NCI-H226 (cell line): ENCODE measurements at regions not wholly inside any gene's neighbourhood (a gene's known extent, or its start where the extent isn't known, plus 50 kb on each side); places are given as distances from the start of the nearest gene placed in this dataset.

Experiments used
- DNase-seq: peaks from one replicate; pipeline ENCODE4 v3.0.0-alpha.2; 2015

DNA sequence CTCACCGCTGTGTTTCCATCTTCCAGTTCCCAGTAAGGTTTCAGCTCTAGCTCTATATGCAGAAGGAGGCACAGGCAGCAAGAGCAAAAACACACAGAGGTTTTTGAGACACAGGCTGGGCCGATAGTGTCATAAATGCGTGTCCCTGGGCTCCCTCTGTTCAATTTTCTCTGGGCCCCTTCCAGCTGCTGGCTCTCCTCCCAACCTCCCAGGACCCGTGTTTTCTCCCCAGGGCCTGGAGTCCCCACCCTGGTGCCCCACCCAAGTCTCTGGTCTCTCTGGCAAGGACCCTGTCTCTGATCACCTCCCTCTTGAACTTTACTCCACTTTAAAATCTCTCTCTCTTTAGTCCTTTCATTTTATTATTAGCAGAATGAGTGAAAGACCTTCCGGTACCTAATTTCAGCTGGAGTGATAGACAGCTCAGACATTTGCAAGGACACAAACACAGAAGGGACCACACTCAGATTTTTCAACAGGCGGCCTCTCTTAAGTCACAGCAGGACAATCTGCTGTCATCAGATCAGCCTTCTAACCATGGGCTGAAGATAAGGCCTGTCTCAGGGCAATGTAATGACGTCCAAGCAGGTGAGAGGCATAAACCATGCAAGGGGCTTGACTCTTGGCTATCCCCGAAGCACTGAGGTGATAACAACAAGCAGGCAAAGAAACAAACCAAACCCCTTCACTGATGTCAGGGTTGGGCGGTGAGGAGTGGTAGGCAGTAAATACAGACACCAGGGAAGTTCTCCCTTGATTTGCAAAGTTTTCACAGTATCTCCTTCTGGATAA is 190.0 kb upstream of the IRS2 start:
- no peak for DNase-seq

- peak; percentile 18 for DNase-seq
Measured at GRCh38 chr13:109974354-109974753, 188.0 kb upstream of the IRS2 start.

GRCh38 chr13:109973279-109973678 is 186.9 kb upstream of the IRS2 start:
- no peak for DNase-seq

DNA sequence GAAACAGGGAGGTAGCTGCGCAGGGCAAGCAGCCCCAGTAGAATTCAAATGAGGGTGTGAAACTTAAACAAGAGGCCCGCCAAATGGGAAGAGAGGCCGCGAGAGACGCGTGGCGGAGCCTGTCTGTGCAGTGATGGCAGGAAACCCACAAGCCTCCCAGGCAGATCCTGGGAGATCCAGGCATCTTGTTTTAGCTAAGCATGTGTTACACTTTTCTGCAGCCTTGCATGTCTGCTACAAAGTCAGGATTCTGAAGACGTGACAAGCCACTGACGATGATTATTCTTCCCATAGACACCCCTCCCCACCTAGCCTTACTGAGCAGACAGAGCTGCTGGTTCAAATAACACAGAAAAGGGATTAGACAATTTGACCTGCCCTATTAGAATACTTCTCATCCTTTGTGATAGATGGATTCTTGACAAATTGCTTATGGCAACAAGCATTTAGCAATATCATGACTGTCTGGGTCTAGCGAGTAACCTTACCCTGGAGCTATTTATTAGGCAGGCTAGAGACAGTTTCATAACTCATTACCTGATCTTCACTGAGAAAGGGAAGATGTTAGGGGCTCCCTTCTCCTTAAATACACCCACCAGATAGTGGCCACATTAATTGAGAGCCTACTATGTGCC is 185.2 kb upstream of the IRS2 start:
- peak; percentile 20 for DNase-seq

DNA sequence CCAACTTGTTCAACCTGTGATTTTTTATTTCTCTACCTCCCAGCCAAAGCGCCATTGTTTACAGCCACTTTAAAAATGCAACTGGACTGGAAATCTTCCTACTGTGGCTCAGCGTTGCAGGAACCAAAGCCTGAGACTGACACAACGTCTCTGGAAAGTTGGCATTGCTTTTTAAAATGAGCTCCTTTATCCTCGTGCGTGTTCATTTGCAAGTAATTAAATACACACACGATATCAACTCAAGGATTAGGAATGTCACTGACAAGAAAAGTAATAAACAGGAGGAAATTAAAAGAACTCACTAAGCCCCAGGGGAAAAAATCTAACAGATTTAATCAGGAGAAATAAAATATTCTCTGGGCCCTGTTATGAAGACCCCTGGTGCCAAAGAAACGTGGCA is 184.6 kb upstream of the IRS2 start:
- DNase-seq, result no peak

GRCh38 chr13:109968876-109969577 is 182.6 kb upstream of the IRS2 start:
- DNase-seq, result no peak

GRCh38 chr13:109963960-109964563 is 177.7 kb upstream of the IRS2 start:
- DNase-seq, result no peak

GRCh38 chr13:109963384-109963783 is 177.0 kb upstream of the IRS2 start:
- no peak for DNase-seq

DNA sequence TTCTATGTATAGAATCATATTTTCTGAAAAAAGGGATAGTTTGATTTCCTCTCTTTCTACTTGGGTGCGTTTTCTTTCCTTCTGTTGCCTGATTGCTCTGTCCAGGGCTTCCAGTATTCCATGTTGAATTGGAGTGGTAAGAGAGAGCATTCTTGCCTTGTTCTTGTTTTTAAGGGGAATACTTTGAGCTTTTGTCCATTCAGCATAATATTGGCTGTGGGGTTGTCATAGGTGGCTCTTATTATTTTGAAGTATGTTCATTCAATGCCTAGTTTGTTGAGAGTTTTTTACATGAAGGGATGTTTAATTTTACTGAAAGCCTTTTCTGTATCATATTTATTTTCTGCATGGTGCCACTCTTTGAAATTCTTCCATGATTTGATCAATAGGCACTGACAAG is 173.5 kb upstream of the IRS2 start:
- DNase-seq, result no peak

DNA sequence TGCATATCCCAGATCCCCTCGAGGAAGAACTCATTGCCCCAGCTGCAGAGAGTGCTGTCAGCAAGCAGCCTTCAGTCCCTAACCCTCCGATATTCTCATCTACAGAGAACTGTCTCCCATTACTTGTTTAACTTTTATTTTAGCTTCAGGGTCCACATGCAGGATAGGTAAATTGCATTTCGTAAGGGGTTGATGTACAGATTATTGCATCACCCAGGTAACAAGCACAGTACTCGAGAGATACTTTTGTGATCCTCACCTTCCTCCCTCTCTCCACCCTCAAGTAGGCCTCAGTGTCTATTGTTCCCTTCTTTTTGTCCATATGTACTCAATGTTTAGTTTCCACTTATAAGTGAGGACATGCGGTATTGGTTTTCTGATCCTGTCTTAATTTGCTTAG is 171.5 kb upstream of the IRS2 start:
- no peak for DNase-seq

- DNase-seq, result no peak
Measured at GRCh38 chr13:109955598-109955997, 169.2 kb upstream of the IRS2 start.

DNA sequence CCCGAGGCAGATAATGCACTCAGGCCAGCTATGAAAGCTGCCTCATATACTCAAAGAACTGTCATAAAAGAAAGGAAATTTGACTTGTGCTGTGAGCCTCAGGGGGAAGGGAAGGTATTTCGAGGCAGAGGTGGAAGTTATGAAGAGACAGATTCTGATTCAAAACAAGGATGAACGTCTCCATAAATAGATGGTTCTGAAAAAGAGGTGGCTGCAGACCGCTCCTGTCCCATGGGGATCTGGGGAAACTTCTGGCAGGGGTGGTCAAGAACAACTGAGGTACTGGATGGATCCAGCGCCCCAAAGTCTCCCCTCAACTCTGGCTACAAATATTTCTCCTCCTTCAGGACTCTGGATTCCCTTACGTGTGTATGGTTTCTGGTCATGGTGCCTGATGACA is 168.1 kb upstream of the IRS2 start:
- DNase-seq, result no peak

DNA sequence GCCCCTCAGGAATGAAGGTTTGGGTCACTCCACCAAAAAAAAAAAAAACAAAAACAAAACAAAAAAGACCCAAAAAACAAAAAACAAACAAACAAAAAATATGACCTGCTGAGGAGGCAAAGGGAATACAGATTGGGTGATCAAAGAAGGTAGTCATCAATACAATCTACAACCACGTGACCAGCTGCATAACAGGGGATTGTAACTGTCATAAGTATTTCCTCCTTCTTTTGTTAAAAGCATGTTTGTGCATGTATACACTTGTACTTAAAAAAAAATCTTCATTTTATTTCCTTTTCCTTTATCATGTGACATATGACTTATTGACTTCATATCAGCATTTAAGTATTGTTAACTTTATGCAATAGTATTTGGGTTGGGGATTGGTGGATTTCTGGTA is 165.1 kb upstream of the IRS2 start:
- no peak for DNase-seq

GRCh38 chr13:109949397-109949796 is 163.0 kb upstream of the IRS2 start:
- no peak for DNase-seq

GRCh38 chr13:109947006-109947405 is 160.6 kb upstream of the IRS2 start:
- DNase-seq, result no peak

DNA sequence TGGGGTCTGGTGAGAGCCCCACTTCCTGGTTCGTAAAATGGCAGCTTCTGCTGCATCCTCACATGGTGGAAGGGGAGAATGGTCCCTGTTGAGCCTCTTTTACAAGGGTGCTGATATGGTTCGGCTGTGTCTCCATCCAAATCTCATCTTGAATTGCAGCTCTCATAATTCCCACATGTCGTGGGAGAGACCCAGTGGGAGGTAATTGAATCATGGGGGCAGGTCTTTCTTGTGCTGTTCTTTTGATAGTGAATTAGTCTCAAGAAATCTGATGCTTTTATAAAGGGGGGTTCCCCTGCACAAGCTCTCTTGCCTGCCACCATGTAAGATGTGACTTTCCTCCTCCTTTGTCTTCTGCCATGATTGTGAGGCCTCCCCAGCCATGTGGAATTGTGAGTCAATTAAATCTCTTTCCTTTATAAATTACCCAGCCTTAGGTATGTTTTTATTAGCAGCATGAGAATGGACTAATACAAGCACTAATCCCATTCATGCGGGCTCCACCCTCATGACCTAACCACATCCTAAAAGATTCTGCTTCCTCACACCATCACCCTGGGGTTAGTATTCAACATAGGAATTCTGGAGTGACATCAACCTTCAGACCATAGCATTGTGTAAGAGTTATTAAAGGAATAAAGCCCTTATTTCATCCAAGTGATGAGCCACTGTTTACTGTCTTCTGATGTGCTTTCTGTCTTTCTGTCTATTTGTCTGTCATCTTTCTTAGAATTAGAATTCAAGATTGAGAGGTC is 159.0 kb upstream of the IRS2 start:
- peak; percentile 89 for DNase-seq

DNA sequence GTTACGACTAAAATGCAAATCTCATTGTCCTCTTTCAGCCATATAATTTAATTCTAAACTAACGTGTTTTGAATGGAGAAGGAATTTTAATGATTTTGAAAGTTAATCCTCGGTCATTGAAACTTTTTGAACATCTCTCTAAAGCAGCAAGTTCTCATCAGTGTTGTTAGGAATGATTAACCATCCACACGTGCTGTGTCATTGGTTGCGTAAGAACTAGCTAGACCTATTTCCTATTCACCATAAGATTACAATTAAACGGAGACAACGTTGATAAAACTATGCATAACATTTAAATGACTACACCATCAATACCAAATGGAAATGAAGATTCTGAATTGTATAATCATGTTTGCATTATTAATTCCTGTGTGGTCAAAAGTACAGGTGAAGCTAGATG is 155.6 kb upstream of the IRS2 start:
- no peak for DNase-seq

DNA sequence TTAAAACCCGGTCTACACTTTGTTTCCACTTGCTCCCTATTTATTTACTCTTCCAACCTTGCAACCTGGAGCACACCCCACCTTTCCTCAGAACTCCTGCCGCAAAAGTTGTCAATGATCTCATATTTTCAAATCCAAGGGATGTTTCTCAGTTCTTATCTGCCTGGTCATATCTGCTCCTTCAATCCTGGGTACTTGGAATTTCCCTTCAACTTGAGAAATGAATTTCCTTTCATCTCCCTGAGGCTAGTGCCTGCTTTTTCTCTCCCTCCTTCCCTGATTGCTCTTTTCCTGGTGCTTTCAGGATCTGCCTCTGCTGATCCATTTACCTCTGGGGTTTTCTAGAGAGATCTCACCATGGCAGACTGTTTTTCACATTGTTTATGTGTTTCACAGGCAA is 154.8 kb upstream of the IRS2 start:
- peak; percentile 95 for DNase-seq

- no peak for DNase-seq
Measured at GRCh38 chr13:109940637-109941036, 154.3 kb upstream of the IRS2 start.

GRCh38 chr13:109939838-109940237 is 153.5 kb upstream of the IRS2 start:
- no peak for DNase-seq

DNA sequence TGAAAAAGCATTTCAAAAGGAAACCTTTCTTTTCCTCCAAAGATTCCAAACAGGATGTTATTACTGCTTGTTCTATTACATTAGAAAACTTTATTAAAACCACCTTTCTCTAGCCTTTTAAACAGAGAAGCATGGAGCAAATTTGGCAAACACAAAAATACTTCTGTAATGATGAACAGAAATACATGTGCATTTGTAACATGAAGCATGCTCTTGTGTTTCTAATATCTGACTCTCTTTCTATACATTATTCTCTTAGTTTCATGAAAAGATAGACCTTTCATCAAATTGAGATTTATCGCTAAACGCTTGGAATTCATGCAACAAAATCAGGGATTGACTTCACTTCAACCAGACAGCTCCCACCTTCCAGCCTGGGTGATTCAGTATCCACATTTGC is 152.8 kb upstream of the IRS2 start:
- no peak for DNase-seq

- peak; percentile 77 for DNase-seq
Measured at GRCh38 chr13:109938255-109938936, 152.0 kb upstream of the IRS2 start.
